ENCODE measurements at regions not wholly inside any gene's neighbourhood (a gene's known extent, or its start where the extent isn't known, plus 50 kb on each side); places are given as distances from the start of the nearest gene placed in this dataset.

GRCh38 chr4:135164601-135165000, 963.0 kb upstream of the PABPC4L start:
- H3K27me3 ChIP-seq (ENCODE audit: insufficient read depth, low read length): no peaks in the 10 kb centered on the region
- H3K36me3 ChIP-seq (ENCODE audit: insufficient read depth, low read length): no peaks in the 10 kb centered on the region
- H3K4me1 ChIP-seq (ENCODE audit: insufficient read depth, low read length): no peaks in the 10 kb centered on the region
- H3K9me3 ChIP-seq (ENCODE audit: low read length): no peaks in the 10 kb centered on the region
- no peak overlapping the region for H2AFZ ChIP-seq (ENCODE audit: low read depth, low read length)
- H3K4me3 ChIP-seq (ENCODE audit: low read length): no peak overlapping the region

GRCh38 chr4:135144498-135144897, 942.9 kb upstream of the PABPC4L start:
- Histone ChIP-seq H3K36me3 (ENCODE audit: insufficient read depth, low read length) (no peaks in the 10 kb centered on the region), H3K27me3 (ENCODE audit: insufficient read depth, low read length) (no peaks in the 10 kb centered on the region), H2AFZ (ENCODE audit: low read depth, low read length) (no peak overlapping the region)

DNA sequence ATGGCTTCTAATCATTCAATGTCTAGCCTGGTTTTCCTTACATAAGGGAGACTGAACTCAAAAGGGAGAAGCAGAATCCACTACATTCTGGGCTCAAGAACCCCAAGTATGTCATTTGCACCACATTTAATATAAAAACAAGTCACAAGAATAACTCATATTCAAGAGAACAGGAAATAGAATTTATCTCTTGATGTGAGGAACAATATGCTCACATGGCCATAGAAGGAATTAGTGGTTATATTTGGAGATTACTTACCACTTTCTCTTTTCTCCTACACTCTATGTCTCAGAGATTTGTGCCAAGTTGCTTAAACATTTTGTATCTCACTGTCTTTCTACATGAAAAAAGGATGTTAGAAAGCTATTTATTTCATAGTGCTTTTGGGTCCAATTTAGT, 922.6 kb upstream of the PABPC4L start:
- H3K4me3 ChIP-seq (ENCODE audit: low read length): no peak overlapping the region
- no peak overlapping the region for H2AFZ ChIP-seq (ENCODE audit: low read depth, low read length)
- H3K27me3 ChIP-seq (ENCODE audit: insufficient read depth, low read length): no peaks in the 10 kb centered on the region
- no peaks in the 10 kb centered on the region for H3K9me3 ChIP-seq (ENCODE audit: low read length)
- H3K4me1 ChIP-seq (ENCODE audit: insufficient read depth, low read length): no peaks in the 10 kb centered on the region
- no peaks in the 10 kb centered on the region for H3K36me3 ChIP-seq (ENCODE audit: insufficient read depth, low read length)

More at GRCh38 chr4:135144498-135144897, 942.9 kb upstream of the PABPC4L start:
- no peaks in the 10 kb centered on the region for H3K4me1 ChIP-seq (ENCODE audit: insufficient read depth, low read length)
- no peaks in the 10 kb centered on the region for H3K9me3 ChIP-seq (ENCODE audit: low read length)
- H3K4me3 ChIP-seq (ENCODE audit: low read length): no peak overlapping the region

GRCh38 chr4:135123632-135124031, 922.0 kb upstream of the PABPC4L start:
- no peaks in the 10 kb centered on the region for H3K9me3 ChIP-seq (ENCODE audit: low read length)
- H3K27me3 ChIP-seq (ENCODE audit: insufficient read depth, low read length): no peaks in the 10 kb centered on the region
- H3K4me1 ChIP-seq (ENCODE audit: insufficient read depth, low read length): no peaks in the 10 kb centered on the region
- H3K36me3 ChIP-seq (ENCODE audit: insufficient read depth, low read length): no peaks in the 10 kb centered on the region
- H3K4me3 ChIP-seq (ENCODE audit: low read length): no peak overlapping the region
- no peak overlapping the region for H2AFZ ChIP-seq (ENCODE audit: low read depth, low read length)

DNA sequence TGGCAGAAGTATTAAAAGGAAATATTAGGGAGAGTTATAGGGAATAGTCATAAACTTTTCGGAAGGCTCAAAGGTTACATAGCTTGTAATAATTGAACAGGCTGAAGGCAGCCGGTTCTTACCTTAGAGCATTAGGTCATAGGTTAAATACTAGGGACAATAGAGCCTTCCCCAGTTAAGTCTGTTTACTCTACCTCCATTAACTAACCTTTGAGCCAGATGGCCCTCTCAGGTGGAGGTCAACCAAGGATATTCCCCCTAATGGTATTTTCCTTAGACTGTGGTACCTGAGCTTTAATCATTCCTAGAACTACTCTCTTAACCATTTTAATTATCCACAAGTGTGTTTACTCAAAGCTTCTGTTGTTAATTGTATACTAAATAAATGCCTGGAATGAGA, 920.9 kb upstream of the PABPC4L start:
- Histone ChIP-seq H3K9me3 (ENCODE audit: low read length) (no peaks in the 10 kb centered on the region), H2AFZ (ENCODE audit: low read depth, low read length) (no peak overlapping the region), H3K27me3 (ENCODE audit: insufficient read depth, low read length) (no peaks in the 10 kb centered on the region), H3K36me3 (ENCODE audit: insufficient read depth, low read length) (no peaks in the 10 kb centered on the region), H3K4me1 (ENCODE audit: insufficient read depth, low read length) (no peaks in the 10 kb centered on the region), H3K4me3 (ENCODE audit: low read length) (no peak overlapping the region)

DNA sequence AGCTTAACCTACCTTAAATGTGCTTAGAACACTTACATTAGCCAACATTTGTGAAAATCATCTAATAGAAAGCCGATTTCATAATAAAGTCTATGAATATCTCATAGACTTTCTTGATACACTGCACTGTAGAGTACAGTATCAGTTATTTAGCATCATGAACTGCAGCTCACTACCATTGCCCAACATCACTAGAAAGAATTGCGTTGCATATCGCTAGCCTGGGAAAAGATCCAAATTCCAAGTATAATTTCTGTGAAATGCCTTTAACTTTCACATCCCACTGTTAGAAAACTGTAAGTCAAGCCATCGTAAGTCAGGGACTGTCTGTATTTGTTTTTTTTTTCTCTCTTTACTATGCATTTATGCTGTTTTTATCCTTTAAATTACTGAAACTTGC, 918.6 kb upstream of the PABPC4L start:
- Histone ChIP-seq H2AFZ (ENCODE audit: low read depth, low read length) (no peak overlapping the region), H3K36me3 (ENCODE audit: insufficient read depth, low read length) (no peaks in the 10 kb centered on the region), H3K4me1 (ENCODE audit: insufficient read depth, low read length) (peaks cover 2% of the 10 kb centered on the region), H3K9me3 (ENCODE audit: low read length) (no peaks in the 10 kb centered on the region), H3K4me3 (ENCODE audit: low read length) (no peak overlapping the region), H3K27me3 (ENCODE audit: insufficient read depth, low read length) (no peaks in the 10 kb centered on the region)

GRCh38 chr4:135114079-135114478, 912.5 kb upstream of the PABPC4L start:
- Histone ChIP-seq H3K36me3 (ENCODE audit: insufficient read depth, low read length) (no peaks in the 10 kb centered on the region), H2AFZ (ENCODE audit: low read depth, low read length) (no peak overlapping the region), H3K9me3 (ENCODE audit: low read length) (no peaks in the 10 kb centered on the region), H3K27me3 (ENCODE audit: insufficient read depth, low read length) (no peaks in the 10 kb centered on the region), H3K4me1 (ENCODE audit: insufficient read depth, low read length) (peaks cover 2% of the 10 kb centered on the region), H3K4me3 (ENCODE audit: low read length) (no peak overlapping the region)

- H3K4me1 ChIP-seq (ENCODE audit: insufficient read depth, low read length): peaks cover 4% of the 10 kb centered on the region
- no peaks in the 10 kb centered on the region for H3K36me3 ChIP-seq (ENCODE audit: insufficient read depth, low read length)
- H2AFZ ChIP-seq (ENCODE audit: low read depth, low read length): no peak overlapping the region
- no peaks in the 10 kb centered on the region for H3K9me3 ChIP-seq (ENCODE audit: low read length)
- H3K27me3 ChIP-seq (ENCODE audit: insufficient read depth, low read length): no peaks in the 10 kb centered on the region
- no peak overlapping the region for H3K4me3 ChIP-seq (ENCODE audit: low read length)
Measured at GRCh38 chr4:135098061-135098460, 896.5 kb upstream of the PABPC4L start.

- H3K4me1 ChIP-seq (ENCODE audit: insufficient read depth, low read length): peaks cover 9% of the 10 kb centered on the region
- no peak overlapping the region for H3K4me3 ChIP-seq (ENCODE audit: low read length)
- no peak overlapping the region for H2AFZ ChIP-seq (ENCODE audit: low read depth, low read length)
- H3K36me3 ChIP-seq (ENCODE audit: insufficient read depth, low read length): no peaks in the 10 kb centered on the region
- H3K27me3 ChIP-seq (ENCODE audit: insufficient read depth, low read length): no peaks in the 10 kb centered on the region
- no peaks in the 10 kb centered on the region for H3K9me3 ChIP-seq (ENCODE audit: low read length)
Measured at GRCh38 chr4:135073389-135073788, 871.8 kb upstream of the PABPC4L start.

DNA sequence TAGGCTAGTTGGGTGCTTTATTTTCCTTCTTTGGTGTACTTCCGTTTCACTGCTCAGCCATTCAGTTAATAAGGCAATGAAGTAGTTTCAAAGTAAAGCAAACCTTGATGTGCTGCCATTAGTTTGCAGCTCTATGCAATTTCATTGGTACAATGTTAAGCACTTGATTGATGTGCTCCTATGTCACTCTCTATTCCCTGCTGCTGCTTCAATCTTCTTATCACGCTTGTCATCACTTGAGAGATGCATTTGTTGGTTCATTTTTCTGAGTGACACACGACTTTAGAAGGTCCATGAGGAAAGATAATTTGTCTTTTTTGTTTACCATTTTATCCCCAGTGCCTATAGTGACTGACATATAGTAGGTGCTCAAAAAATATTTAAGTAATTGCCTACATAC, 871.0 kb upstream of the PABPC4L start:
- peaks cover 9% of the 10 kb centered on the region for H3K4me1 ChIP-seq (ENCODE audit: insufficient read depth, low read length)
- H3K9me3 ChIP-seq (ENCODE audit: low read length): no peaks in the 10 kb centered on the region
- no peak overlapping the region for H2AFZ ChIP-seq (ENCODE audit: low read depth, low read length)
- no peaks in the 10 kb centered on the region for H3K36me3 ChIP-seq (ENCODE audit: insufficient read depth, low read length)
- no peak overlapping the region for H3K4me3 ChIP-seq (ENCODE audit: low read length)
- H3K27me3 ChIP-seq (ENCODE audit: insufficient read depth, low read length): no peaks in the 10 kb centered on the region

GRCh38 chr4:135065366-135065765, 863.8 kb upstream of the PABPC4L start:
- H3K27me3 ChIP-seq (ENCODE audit: insufficient read depth, low read length): no peaks in the 10 kb centered on the region
- H3K4me1 ChIP-seq (ENCODE audit: insufficient read depth, low read length): no peaks in the 10 kb centered on the region
- H2AFZ ChIP-seq (ENCODE audit: low read depth, low read length): no peak overlapping the region
- no peaks in the 10 kb centered on the region for H3K36me3 ChIP-seq (ENCODE audit: insufficient read depth, low read length)
- H3K9me3 ChIP-seq (ENCODE audit: low read length): no peaks in the 10 kb centered on the region
- H3K4me3 ChIP-seq (ENCODE audit: low read length): no peak overlapping the region

- H3K4me1 ChIP-seq (ENCODE audit: insufficient read depth, low read length): no peaks in the 10 kb centered on the region
- no peaks in the 10 kb centered on the region for H3K36me3 ChIP-seq (ENCODE audit: insufficient read depth, low read length)
- H3K9me3 ChIP-seq (ENCODE audit: low read length): no peaks in the 10 kb centered on the region
- H3K4me3 ChIP-seq (ENCODE audit: low read length): no peak overlapping the region
- no peak overlapping the region for H2AFZ ChIP-seq (ENCODE audit: low read depth, low read length)
- H3K27me3 ChIP-seq (ENCODE audit: insufficient read depth, low read length): no peaks in the 10 kb centered on the region
Measured at GRCh38 chr4:135050086-135050717, 848.6 kb upstream of the PABPC4L start.

GRCh38 chr4:135032670-135033069, 831.1 kb upstream of the PABPC4L start:
- H3K27me3 ChIP-seq (ENCODE audit: insufficient read depth, low read length): no peaks in the 10 kb centered on the region
- no peaks in the 10 kb centered on the region for H3K9me3 ChIP-seq (ENCODE audit: low read length)
- H3K4me1 ChIP-seq (ENCODE audit: insufficient read depth, low read length): no peaks in the 10 kb centered on the region
- H2AFZ ChIP-seq (ENCODE audit: low read depth, low read length): no peak overlapping the region
- H3K4me3 ChIP-seq (ENCODE audit: low read length): no peak overlapping the region
- H3K36me3 ChIP-seq (ENCODE audit: insufficient read depth, low read length): no peaks in the 10 kb centered on the region

GRCh38 chr4:135015771-135016170, 814.2 kb upstream of the PABPC4L start:
- no peaks in the 10 kb centered on the region for H3K27me3 ChIP-seq (ENCODE audit: insufficient read depth, low read length)
- no peaks in the 10 kb centered on the region for H3K9me3 ChIP-seq (ENCODE audit: low read length)
- no peaks in the 10 kb centered on the region for H3K36me3 ChIP-seq (ENCODE audit: insufficient read depth, low read length)
- H3K4me1 ChIP-seq (ENCODE audit: insufficient read depth, low read length): no peaks in the 10 kb centered on the region
- no peak overlapping the region for H2AFZ ChIP-seq (ENCODE audit: low read depth, low read length)
- no peak overlapping the region for H3K4me3 ChIP-seq (ENCODE audit: low read length)
